ENCODE measurements at regions not wholly inside any gene's neighbourhood (a gene's known extent, or its start where the extent isn't known, plus 50 kb on each side); places are given as distances from the start of the nearest gene placed in this dataset.

DNA sequence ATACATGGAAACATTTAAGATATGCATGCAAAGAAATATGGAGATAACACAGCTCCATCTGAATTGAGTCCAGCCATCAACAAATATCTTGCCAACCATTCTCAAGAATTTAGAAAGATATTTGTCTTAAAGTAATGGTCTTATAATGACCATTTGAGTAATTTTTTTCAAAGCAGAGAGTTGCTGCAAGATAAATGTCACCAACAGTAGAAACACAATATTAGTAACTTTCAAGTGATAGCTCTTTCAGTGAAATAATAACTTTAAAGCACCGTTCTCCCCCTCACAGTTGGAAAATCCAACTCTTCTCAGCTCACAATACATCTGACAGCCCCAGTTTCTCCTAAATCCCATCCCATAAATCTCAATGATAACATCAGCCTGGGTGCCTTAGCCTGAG lies 481.0 kb upstream of the ADAMTS5 start:
- no peak for DNase-seq

DNA sequence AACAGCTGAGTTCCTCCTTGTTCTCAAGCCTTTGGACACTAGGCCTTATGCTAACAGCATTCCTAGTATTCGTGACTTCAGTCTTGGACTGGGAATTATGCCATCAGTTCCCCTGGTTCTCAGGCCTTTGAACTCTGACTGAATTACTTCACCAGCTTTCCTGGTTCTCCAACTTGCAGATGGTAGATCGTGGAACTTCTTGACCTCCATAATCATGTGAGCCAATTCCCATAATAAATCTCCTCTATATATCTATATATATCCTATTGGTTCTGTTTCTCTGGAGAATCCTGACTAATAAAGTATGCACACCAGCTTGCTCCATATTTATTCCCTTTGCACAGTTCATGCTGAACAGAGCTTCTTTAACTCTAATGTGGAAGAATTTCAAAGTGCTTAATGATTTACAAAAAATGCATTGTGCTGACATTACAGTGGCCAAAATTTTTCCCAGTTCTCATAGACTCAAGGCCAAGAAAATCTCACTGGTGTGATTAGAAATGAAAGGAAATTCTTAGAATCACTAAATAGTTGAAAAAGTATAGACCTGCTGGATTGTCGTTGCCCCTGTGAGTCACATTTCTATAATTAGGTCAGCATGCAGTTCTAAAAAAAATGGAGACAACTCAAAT lies 462.9 kb upstream of the ADAMTS5 start:
- DNase-seq = no peak

DNA sequence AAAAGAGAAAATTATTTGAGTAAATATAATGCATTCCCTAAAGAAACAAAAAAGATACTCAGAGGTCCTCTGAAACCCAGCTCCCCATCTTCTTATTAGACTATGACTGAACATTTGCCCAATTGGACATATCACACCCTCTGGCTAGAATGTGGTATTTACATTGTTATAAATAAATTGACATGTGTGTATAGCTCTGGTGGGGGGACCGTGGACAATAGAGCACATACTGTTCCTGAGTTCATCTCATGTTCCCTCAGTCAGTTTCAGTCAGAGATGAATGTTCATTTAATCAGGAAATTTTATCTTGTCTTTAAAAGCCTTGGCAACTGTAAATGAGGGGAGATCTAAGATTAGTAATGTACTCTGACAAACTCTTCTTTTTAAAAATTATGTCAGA lies 459.3 kb upstream of the ADAMTS5 start:
- DNase-seq = no peak

DNA sequence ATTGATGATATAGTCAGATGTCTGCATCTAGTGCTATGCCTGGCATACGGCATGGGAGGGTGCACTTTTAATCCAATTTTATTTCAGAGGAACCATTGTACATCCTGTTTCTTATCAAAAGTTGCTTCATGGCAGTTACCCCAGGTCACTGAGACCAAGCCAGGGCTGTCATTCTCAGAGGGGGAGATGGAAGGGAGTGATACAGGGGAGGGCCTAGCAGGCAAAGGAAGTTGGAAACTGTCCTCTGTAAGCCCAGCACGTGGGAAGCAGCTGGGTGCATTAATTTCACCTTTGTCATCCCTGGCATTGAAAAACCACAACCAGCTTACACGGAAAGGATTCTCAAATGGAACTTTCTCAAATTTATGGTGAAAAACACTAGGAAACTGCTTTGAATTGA lies 458.7 kb upstream of the ADAMTS5 start:
- DNase-seq = no peak

DNA sequence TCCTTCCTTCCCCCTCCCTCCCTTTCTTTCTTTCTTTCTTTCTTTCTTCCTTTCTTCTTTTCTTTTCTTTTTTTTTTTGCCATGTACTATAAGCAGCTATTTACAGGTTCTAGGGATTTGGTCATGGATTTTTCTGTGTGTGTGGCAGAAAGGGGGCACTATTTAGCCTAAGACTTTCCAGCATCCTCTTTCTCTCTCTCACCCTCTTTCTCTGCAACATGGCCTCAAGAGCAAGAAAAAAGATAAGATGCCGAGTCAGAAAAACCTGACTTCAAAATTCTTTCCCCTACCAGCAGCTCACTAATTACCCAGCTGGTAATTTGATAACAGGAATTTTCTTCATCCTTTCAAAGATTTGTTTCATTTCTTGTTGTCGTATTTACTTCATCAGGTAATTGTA lies 458.3 kb upstream of the ADAMTS5 start:
- DNase-seq = no peak

DNA sequence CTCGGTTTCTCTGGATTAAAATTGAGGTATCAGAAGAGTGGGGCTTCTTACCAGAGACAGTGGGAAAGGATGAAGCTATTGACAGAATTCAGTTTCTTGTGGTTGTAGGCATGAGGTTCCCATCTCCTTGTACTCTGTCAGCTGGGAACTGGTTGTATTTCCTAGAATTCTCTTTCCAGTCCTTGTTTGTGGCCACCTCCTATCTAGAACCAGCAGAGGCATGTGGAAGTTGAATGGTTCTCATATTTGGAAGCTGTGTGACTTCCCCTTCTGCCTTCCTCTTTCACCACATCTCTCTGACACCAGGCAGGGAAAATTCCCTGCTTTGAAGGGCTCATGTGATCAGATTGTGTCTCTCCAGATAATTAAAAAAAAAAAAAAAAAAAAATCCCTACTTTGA lies 457.7 kb upstream of the ADAMTS5 start:
- DNase-seq = no peak

DNA sequence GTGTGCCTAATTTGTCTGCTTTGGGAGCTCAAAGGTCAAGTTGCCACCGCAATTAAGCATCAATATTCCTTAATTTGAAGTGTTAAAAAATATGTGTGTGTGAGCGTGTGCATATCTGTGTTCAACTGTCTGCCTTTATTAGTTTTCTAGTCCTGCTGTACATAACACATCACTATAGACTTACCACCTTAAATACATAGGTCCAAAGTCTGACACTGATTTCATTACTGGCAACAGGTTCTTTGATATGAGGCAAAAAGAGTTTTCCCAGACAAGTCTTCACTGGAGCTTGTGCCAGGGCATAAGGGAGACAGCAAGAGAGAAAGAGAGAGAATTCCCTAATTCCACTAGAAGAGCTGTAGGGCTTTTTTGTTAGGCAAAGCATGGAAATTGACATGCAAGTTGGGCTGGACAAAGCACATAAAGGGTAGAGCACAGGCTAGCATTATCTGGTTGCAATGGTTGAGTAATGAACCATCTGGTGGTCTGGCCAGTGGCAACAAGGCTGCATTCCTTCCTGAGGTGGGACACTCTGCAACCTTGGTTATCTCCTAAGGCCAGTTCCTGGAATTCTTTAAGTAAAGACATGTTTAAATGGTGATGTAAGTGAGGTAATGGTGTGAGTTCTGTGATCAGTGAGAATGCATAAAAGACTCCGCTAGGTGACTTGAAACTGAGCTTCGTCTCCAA lies 457.2 kb upstream of the ADAMTS5 start:
- DNase-seq = no peak

DNA sequence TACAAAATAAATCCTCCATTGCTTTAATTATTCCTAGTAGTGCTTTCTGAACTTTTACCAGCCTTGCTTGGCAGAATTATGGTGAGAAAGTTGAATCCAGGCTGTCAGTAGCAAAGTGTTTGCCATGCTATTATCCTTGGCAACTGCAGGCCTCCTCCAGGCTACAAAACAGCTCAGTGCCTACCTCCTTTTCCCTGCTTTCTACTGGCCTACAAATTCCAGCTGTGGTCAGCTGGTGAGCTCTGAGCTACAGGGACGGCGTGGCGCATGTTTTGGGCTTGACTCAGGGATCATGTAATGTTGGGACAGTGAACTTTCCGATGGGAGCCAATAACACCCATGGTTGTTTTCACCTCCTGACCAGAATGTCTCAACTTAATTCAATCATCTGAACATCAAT lies 456.1 kb upstream of the ADAMTS5 start:
- no peak for DNase-seq

DNA sequence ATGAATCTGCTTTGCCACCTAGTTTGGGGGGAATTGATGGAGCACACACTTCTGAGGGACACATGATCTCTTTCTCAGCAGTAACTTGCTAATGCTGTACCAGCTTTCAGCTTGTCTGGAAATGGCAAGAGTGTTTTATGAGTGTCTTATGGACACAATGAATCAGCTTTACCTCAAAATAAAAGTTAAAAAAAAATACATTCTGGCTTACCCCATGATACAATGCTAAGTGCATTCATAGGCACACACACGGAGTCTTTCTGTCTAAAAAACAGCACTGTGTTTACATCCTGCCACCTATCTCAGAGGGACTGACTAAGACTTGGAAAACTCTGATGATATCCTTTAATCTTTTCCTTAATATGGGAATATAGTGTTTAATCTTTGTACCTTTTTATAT lies 455.5 kb upstream of the ADAMTS5 start:
- DNase-seq = no peak

DNA sequence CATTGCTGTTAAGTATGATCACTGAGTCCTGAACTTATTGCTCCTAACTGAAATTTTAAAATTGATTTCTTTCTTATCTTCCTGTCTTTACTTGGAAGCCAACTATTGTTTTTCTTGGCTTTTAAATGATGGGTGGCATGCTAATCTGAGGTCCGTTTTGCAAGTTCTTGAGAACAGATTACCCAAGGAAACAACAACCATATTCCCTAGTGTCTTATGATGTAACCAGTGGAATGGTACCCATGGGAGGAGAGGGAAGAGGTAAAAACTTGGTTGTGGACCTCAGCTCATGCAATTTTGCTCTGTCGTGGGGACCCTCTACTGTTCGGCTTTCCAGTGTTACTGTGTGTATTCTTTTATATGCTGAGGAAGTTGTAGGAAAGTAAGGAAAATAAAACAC lies 454.8 kb upstream of the ADAMTS5 start:
- no peak for DNase-seq

DNA sequence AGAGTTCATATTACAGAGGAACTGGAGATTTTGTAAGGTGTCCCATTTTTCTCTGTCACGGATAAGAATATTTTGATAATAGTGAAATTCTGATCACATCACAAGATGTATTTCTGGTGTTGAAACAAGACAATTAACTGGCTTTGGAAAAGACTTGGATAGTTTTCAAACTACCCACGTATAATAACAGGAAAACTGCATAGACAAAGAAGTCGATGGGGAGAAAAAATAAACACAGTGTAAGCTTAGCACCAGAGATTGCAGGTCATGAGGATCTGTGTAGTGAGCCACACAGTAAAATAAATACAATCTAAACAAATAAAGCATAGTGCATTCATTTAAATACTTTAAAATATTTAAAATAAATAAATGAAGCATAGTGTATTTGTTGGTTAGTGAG lies 452.3 kb upstream of the ADAMTS5 start:
- no peak for DNase-seq

DNA sequence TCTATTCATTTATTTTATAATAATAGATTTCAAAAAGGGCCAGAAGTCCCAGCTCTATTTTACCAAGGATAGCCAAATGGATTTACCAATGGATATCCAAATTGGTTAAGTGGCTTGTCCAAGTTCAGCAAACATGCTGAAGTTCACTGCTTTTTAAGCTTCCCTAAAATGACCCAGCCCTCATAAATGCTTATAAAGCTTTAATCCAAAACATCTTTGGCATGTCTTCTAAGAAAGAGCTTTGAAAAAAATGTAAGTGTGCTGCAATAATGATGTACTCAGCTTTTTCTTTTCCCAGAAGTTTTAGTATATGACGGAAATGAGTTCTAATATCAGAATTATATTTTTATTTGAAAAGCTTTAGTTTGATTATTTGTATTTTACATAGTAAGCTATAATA lies 451.5 kb upstream of the ADAMTS5 start:
- no peak for DNase-seq

DNA sequence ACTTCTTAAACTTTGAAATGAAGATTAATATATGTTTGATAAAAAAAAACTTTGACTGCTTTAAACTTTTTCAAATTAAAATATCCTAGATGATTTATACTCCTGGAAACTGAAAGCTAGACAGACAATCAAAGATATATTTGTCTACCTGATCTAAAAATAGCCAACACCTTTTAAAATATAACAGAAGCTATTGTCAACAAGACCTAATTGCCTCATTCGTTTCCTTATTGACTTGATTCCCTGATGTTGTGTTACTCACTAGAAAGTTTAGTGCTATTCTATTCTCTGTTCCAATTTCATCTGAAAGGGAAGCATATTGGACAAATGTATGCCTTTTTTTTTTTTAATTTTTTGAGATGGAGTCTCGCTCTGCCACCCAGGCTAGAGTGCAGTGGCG lies 445.6 kb upstream of the ADAMTS5 start:
- no peak for DNase-seq

DNA sequence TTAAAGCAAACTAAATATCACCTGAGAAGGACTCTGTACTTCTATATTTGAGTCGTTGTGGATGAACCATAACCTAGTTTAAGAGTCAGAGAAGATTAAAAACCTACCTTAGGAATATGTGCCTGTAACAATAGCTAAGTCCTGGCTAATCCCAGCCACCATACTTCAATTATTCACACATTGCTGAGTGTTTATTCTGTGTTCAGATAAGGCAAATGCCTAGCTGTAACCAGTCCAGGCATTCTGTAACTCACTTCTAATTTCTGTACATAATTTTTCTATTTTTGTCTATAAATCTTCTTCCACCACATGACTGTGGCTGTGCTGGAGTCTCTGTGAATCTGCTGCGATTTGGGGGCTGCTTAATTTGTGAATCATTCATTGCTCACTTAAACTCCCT lies 441.9 kb upstream of the ADAMTS5 start:
- no peak for DNase-seq

DNA sequence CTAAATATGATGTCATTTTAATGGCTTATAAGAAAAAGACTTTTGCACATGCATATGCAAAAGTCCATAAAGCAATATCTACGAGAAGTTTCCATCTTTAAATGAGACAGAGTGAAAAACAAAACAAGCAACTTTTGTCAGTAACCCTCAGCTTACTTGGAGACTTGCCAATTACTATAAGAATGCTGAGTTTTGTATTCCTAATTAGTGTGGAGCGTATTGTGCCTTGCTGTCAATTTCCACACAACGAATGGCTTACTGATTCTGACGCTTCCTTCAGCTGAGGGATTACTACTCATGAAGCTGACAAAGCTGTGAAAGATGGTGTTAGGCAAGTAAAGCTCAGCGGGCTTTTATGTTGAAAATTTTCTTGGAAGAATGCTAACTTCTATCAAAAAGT lies 440.4 kb upstream of the ADAMTS5 start:
- DNase-seq = no peak

DNA sequence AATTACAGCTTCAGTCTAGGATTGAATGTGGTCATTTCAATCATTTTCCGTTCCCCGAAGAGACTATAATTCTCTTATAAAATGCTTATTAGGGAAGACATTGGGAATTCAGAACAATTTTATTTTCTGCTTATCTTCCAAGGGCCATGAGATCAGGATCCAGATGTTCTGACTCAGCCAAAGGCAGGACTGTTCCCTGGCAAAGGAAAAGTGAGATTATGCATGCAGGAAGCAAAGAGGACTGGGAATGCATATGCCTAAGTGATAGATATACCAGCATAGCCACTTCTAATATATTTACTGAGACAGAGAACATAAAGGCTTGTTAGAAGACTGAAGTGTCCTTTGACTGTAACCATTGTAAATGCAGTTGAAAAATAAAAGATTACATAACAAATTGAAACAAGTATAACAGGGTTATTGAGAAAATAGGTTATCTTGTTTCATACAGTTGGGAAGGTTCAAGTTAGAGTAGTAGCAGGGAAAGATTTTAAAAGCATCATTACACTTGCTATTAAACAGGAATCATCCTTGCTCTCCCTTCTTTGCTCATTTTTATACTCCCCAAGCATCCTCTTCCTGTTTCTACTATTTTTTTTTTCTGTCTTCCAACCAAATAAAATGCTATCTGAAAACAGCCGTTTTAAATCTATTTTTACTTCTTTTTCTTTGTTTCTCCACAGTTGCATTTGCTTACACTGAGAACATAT lies 439.6 kb upstream of the ADAMTS5 start:
- no peak for DNase-seq

DNA sequence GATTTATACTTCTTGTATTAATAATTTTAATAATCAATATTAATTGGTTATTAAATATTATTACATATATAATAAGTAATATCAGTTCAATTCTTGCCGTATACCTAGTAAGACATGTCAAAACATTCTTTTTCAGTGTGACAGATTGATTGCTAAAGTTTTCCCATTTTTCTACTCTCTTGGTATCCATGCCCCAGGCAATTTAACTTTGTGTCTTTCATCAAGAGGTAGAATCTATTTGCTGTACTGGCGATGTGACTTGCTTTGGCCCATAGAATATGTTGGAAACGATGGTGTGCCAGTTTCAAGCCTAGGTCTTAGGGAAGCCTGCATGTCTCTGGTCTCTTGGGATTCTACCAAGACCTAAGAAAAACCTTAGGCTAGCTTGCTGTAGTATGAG lies 436.1 kb upstream of the ADAMTS5 start:
- no peak for DNase-seq

DNA sequence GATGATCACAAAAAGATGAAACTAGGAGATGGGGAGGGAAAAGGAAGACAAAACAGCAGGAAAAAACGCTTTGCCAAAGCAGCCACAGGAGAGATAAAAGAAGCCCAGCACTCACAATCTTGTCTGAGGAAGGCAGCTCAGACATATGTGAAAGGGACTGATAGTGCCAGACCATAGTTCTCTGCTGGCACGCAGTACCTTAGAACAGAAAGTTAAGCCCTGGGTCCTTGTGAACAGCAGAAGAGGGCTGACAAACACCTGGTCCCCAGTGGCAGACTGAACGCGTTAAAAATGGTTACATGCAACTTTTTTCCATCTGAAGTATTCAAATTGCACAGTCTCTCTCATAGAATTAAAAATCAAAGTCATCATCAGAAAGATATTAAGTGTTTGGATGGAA lies 433.2 kb upstream of the ADAMTS5 start:
- DNase-seq = no peak

DNA sequence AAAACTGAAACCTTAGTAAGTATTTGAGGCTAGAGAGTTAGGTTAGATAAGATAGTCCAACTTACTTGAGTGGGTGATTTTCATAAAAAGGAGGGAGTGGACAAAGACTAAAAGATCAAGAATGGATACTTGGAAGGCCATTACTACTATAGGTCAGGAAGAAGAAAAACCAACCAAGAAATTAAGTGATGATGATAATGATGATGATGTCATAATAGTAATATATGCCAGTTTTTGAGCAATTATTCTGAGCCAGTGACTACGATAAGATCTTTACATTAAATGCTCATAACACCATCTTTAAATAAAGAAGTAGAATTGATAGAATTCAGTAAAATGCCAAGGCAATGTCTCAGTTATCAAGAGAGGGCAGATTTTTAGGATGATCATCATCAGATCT lies 430.7 kb upstream of the ADAMTS5 start:
- DNase-seq = no peak

DNA sequence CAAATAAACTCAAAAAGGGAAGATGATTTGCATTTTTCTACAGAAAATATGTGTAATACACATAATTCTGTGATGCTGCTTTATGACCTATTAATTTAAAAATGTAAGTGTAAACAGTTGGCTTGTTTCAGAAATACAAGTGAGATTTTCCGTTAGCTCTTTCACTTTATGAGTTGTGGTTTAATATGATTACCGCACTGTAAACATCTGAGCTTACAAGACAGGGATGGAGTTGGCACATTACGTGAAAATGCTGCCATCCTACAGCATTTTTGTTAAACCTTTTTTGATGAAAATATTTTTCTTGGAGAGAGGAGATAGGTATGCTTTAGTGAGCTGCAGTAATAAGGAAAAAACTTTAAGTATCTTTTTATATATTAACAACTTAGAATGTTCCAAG lies 426.8 kb upstream of the ADAMTS5 start:
- DNase-seq = no peak

DNA sequence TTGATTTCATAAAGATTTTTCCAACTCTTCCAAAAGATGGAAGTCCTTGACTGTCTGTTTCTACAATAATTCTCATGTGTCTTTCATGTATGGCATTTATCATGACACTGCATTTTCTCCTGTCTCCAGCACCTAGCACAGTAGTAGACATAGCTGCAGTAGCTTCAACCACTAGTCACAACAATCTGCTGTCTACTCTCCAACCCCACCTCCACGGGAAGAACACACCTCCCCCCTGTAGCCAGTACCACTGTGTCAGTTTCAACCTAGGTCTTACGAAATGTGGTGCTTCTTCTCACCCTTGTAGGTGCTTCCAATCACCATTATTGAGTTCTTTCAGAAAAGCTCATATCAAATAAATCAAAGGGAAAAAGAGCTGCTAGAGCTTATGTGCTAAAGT lies 425.1 kb upstream of the ADAMTS5 start:
- DNase-seq = no peak

DNA sequence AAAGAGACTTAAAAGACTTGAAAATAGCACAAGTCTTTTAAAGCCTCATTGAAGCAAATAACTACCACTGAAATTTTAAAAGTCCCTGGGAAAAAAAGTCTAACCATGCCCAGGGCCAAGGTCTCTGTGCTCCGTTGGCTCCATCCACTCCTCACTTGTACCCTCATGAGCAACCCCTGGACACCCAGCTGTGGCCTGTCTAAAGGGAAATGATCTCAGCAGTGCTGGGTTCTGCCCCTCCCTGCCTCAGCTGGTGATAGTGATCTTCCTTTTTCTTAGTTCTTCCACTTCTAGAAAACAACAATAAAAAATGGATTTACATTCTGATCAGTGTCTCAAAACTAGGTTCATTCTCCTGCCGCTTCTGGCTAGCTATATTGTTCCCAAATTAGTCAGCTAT lies 423.5 kb upstream of the ADAMTS5 start:
- DNase-seq = no peak

DNA sequence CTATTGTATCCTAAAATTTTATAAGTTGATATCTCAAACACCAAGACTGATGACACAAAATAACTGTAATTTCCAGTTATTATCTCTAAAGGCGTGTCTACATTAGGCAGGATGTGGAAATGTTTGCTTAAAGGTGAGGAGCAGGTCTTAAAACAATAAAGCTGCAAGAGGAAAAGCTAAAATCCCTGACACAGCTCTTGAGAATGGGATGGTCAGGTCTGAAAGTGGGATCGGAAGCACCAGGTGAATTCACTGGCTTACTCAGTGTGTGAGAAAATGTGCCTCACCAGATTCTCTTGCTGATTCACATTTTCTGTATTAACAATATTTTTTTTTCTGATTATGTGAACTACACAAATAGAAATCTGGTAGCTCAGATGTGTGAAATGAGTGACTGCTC lies 421.9 kb upstream of the ADAMTS5 start:
- no peak for DNase-seq

DNA sequence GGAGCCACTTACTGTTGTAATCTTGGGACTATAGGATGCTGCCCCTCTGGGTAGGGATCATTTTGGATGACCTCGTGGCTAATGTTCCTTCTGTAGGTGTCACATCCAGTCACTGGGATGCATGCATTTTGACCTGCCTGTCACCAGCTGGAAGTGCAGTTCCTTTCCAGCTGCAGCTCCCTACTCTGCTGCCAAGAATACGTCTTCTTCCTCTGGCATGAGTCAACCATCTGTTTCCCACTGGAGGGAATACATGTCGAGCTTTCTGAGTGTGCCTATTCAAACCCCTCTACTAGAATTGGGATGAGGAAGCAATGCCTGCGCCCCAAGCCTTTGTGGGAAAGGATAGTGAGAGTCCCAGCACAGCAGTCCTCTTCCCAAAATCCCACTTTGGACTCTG lies 415.5 kb upstream of the ADAMTS5 start:
- DNase-seq = no peak

DNA sequence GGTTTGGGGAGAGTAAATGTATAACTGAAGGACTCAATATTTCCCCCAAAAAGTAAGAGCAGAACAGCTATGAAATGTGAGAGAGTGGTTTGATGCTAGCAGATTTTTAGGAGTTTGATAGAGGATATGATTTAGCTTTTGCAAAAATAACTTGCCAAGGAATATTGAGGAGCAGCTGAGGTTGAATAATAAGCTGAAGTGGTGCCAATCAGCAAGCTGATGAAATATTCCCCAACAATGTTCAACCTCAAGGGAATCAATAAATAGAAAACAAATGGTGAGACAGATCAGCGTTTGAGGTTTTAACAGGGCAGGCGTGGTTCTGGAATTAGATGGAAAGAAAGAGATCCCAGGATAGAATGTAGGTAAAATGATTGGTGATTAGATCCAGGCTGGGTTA lies 413.4 kb upstream of the ADAMTS5 start:
- DNase-seq = no peak

Measured in stimulated activated CD4-positive, alpha-beta T cell treated with anti-CD3 and anti-CD28 coated beads, Interleukin-4, amount 100 ng/mL, for 24 hours (primary cell).